ENCODE measurements at regions not wholly inside any gene's neighbourhood (a gene's known extent, or its start where the extent isn't known, plus 50 kb on each side); places are given as distances from the start of the nearest gene placed in this dataset.

GRCh38 chr4:125702406-125702805 lies 387.7 kb downstream of the FAT4 start (continued):
- TF ChIP-seq, protein P1, sequence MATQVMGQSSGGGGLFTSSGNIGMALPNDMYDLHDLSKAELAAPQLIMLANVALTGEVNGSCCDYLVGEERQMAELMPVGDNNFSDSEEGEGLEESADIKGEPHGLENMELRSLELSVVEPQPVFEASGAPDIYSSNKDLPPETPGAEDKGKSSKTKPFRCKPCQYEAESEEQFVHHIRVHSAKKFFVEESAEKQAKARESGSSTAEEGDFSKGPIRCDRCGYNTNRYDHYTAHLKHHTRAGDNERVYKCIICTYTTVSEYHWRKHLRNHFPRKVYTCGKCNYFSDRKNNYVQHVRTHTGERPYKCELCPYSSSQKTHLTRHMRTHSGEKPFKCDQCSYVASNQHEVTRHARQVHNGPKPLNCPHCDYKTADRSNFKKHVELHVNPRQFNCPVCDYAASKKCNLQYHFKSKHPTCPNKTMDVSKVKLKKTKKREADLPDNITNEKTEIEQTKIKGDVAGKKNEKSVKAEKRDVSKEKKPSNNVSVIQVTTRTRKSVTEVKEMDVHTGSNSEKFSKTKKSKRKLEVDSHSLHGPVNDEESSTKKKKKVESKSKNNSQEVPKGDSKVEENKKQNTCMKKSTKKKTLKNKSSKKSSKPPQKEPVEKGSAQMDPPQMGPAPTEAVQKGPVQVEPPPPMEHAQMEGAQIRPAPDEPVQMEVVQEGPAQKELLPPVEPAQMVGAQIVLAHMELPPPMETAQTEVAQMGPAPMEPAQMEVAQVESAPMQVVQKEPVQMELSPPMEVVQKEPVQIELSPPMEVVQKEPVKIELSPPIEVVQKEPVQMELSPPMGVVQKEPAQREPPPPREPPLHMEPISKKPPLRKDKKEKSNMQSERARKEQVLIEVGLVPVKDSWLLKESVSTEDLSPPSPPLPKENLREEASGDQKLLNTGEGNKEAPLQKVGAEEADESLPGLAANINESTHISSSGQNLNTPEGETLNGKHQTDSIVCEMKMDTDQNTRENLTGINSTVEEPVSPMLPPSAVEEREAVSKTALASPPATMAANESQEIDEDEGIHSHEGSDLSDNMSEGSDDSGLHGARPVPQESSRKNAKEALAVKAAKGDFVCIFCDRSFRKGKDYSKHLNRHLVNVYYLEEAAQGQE (IDR thresholded peaks at IDR 0.05), result no peak
- TF ChIP-seq CTCF (IDR thresholded peaks at IDR 0.05; ENCODE audit: low read depth, low read length, missing input control), result no peak

DNA sequence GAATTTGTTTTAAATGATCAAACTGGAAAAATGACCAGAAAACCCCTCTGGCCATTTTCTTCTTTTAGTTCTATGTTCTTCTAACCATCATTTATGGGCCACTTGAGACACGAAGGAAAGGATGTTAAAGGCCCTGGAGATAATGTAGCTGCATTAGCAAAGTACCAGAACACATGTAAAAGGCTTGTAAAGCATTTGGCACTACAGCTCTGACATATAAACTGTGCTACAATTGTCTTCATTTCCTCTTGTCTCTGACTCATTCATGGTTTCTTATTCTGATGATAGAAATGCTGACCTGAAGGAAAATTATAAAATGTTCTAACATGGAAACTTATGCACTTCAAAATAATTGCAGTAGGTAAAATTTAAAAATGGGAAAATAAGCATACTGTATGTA lies 388.7 kb downstream of the FAT4 start:
- TF ChIP-seq GABPA (IDR thresholded peaks at IDR 0.05 in 1 of 2, conservative IDR thresholded peaks at IDR 0.05 in 1 of 2), result no peak
- no peak for TF ChIP-seq JUND (IDR thresholded peaks at IDR 0.05)
- no peak for TF ChIP-seq RAD21 (IDR thresholded peaks at IDR 0.05)
- TF ChIP-seq, protein P2, sequence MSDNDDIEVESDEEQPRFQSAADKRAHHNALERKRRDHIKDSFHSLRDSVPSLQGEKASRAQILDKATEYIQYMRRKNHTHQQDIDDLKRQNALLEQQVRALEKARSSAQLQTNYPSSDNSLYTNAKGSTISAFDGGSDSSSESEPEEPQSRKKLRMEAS (IDR thresholded peaks at IDR 0.05), result no peak
- Histone ChIP-seq H3K4me3 (ENCODE audit: low read depth in 1 of 3, low read length in 3 of 3) (no peak overlapping the region), H3K27me3 (ENCODE audit: control insufficient read depth in 4 of 4, insufficient read depth in 4 of 4, low read length in 3 of 4) (no peaks in the 10 kb centered on the region), H3K36me3 (ENCODE audit: control insufficient read depth in 4 of 4, insufficient read depth in 3 of 4, low read depth in 1 of 4, low read length in 3 of 4) (no peaks in the 10 kb centered on the region), H3K9ac (ENCODE audit: low read depth in 1 of 2, low read length in 2 of 2) (no peak overlapping the region), H3K4me1 (ENCODE audit: control insufficient read depth in 4 of 4, insufficient read depth in 4 of 4, low read length in 3 of 4) (no peaks in the 10 kb centered on the region), H3K9me3 (ENCODE audit: control insufficient read depth in 4 of 4, low read length in 3 of 4) (no peaks in the 10 kb centered on the region), H3K27ac (ENCODE audit: low read depth in 1 of 2, low read length in 2 of 2) (no peak overlapping the region)
- WGBS, result 64% methylated on average over 1 of the region's 1 CpG
- DNase-seq (ENCODE audit: low spot score), result no peak

GRCh38 chr4:125704726-125705125 lies 390.0 kb downstream of the FAT4 start:
- Histone ChIP-seq H3K27ac (ENCODE audit: low read depth in 1 of 2, low read length in 2 of 2) (no peak overlapping the region), H3K4me1 (ENCODE audit: control insufficient read depth in 4 of 4, insufficient read depth in 4 of 4, low read length in 3 of 4) (no peaks in the 10 kb centered on the region), H3K9me3 (ENCODE audit: control insufficient read depth in 4 of 4, low read length in 3 of 4) (no peaks in the 10 kb centered on the region), H3K9ac (ENCODE audit: low read depth in 1 of 2, low read length in 2 of 2) (no peak overlapping the region), H3K27me3 (ENCODE audit: control insufficient read depth in 4 of 4, insufficient read depth in 4 of 4, low read length in 3 of 4) (no peaks in the 10 kb centered on the region), H3K4me3 (ENCODE audit: low read depth in 1 of 3, low read length in 3 of 3) (no peak overlapping the region), H3K36me3 (ENCODE audit: control insufficient read depth in 4 of 4, insufficient read depth in 3 of 4, low read depth in 1 of 4, low read length in 3 of 4) (no peaks in the 10 kb centered on the region)
- 72% methylated on average over 3 of the region's 3 CpGs for whole genome bisulfite sequencing
- no peak for TF ChIP-seq GABPA (IDR thresholded peaks at IDR 0.05 in 1 of 2, conservative IDR thresholded peaks at IDR 0.05 in 1 of 2)
- TF ChIP-seq ZBTB33 (IDR thresholded peaks at IDR 0.05), result no peak
- TF ChIP-seq HNF4G (IDR thresholded peaks at IDR 0.05), result no peak
- no peak for TF ChIP-seq HNF4A (conservative IDR thresholded peaks at IDR 0.05)
- TF ChIP-seq RAD21 (IDR thresholded peaks at IDR 0.05), result no peak
- TF ChIP-seq, protein P1 (IDR thresholded peaks at IDR 0.05), result no peak
- TF ChIP-seq FOXA1 (IDR thresholded peaks at IDR 0.05), result no peak
- TF ChIP-seq TAF1 (conservative IDR thresholded peaks at IDR 0.05), result no peak
- TF ChIP-seq ATF3 (IDR thresholded peaks at IDR 0.05), result no peak
- no peak for TF ChIP-seq CTCF (IDR thresholded peaks at IDR 0.05; ENCODE audit: low read depth, low read length, missing input control)
- no peak for TF ChIP-seq SP1 (IDR thresholded peaks at IDR 0.05)
- TF ChIP-seq EGR1 (IDR thresholded peaks at IDR 0.05; ENCODE audit: low read depth in 2 of 2), result no peak
- TF ChIP-seq, protein P2 (IDR thresholded peaks at IDR 0.05), result no peak
- no peak for DNase-seq (ENCODE audit: low spot score)
